BE2C (cell line): ENCODE measurements at regions not wholly inside any gene's neighbourhood (a gene's known extent, or its start where the extent isn't known, plus 50 kb on each side); places are given as distances from the start of the nearest gene placed in this dataset.

Experiments used
- DNase-seq: peaks from one replicate; pipeline ENCODE4 v3.0.0-alpha.2; 2020
- H3K27me3 ChIP-seq: fragments of 250-450 bp; sonication (Bioruptor Pico); 2 replicates; pipeline ENCODE4 v1.5.1; 2020; ENCODE audit warnings: mild to moderate bottlenecking
- H3K36me3 ChIP-seq: fragments of 250-450 bp; sonication (Bioruptor Pico); 2 replicates; pipeline ENCODE4 v1.5.1; 2020; ENCODE audit warnings: mild to moderate bottlenecking
- H3K4me1 ChIP-seq: fragments of 250-450 bp; sonication (Bioruptor Pico); 2 replicates; pipeline ENCODE4 v1.5.1; 2020
- H3K4me3 ChIP-seq: 2 replicates; pipeline ENCODE4 v1.5.1; 2011; ENCODE audit warnings: low read depth, low read length
- H3K9me3 ChIP-seq: fragments of 250-450 bp; sonication (Bioruptor Pico); 2 replicates; pipeline ENCODE4 v1.5.1; 2020
- TF ChIP-seq, protein P1 (sequence below): IDR thresholded peaks from 2 replicates; pipeline ENCODE4 v1.5.1; 2012; ENCODE audit warnings: mild to moderate bottlenecking, low read depth, low read length

DNA sequence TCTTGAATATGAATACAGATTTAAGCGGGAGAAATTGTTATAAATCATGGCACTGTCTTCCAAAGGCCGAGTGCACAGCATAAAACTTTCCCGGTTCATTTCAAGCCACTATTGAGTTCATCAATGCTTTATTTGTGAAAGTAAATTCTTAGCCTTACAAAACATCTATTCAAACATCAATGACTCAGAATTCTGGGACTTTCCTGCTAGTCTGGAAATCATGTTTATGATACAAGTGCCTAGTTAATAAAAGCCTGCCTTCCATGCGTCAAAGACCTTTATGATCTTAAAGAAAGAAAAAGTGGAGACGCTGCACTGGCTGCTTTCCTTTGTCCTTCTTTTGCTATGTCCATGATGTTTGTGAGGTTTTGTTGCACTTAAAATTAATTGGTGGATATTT is 137.7 kb downstream of the SETD4 start:
- Histone ChIP-seq H3K36me3 (no peaks in the 10 kb centered on the region), H3K27me3 (no peaks in the 10 kb centered on the region), H3K4me1 (no peaks in the 10 kb centered on the region), H3K9me3 (no peaks in the 10 kb centered on the region), H3K4me3 (no peak overlapping the region)
- no peak for DNase-seq
- TF ChIP-seq, protein P1, sequence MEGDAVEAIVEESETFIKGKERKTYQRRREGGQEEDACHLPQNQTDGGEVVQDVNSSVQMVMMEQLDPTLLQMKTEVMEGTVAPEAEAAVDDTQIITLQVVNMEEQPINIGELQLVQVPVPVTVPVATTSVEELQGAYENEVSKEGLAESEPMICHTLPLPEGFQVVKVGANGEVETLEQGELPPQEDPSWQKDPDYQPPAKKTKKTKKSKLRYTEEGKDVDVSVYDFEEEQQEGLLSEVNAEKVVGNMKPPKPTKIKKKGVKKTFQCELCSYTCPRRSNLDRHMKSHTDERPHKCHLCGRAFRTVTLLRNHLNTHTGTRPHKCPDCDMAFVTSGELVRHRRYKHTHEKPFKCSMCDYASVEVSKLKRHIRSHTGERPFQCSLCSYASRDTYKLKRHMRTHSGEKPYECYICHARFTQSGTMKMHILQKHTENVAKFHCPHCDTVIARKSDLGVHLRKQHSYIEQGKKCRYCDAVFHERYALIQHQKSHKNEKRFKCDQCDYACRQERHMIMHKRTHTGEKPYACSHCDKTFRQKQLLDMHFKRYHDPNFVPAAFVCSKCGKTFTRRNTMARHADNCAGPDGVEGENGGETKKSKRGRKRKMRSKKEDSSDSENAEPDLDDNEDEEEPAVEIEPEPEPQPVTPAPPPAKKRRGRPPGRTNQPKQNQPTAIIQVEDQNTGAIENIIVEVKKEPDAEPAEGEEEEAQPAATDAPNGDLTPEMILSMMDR = no peak

DNA sequence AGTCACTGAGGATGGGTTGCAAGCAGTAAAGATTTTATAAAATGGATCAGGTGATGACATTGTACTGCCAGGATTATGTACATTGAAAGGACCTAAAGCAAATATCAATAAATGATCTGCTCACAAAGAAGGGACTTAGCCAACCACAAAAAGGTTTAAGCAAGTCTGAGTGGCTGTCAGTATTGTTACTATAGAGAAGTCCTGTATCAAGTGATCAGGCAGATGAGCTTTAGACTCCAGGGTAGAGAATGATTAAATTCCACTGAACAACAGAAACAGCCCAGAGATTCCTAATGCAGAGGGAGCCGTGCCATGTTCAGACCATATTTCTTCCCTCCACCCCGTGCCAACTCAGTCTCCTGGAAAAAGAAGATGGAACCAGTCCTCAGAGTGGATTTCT is 138.9 kb downstream of the SETD4 start:
- no peaks in the 10 kb centered on the region for H3K4me1 ChIP-seq
- H3K9me3 ChIP-seq = no peaks in the 10 kb centered on the region
- H3K4me3 ChIP-seq = no peak overlapping the region
- no peaks in the 10 kb centered on the region for H3K27me3 ChIP-seq
- TF ChIP-seq, protein P1 = no peak
- DNase-seq = no peak
- no peaks in the 10 kb centered on the region for H3K36me3 ChIP-seq

DNA sequence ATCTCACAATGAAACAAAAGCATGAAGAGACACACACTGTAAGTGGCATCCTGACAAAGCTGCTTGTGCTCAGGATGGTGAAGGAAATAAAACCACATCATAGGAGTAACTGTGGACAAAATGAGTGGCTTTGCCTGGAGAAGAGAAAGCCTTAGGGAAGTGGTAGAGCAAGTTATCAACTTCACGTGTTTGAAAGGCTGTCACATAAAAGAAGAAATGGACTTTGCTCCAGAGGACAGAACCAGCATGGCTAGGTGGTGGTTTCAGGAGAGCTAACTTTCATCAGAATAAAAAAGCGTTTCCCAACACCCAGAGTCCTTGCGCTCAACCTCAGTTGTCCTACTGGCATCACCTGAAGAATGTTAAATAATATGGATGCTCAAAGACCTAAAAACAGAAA is 139.9 kb downstream of the SETD4 start:
- DNase-seq = no peak
- Histone ChIP-seq H3K36me3 (no peaks in the 10 kb centered on the region), H3K9me3 (no peaks in the 10 kb centered on the region), H3K4me1 (no peaks in the 10 kb centered on the region), H3K27me3 (no peaks in the 10 kb centered on the region), H3K4me3 (no peak overlapping the region)
- TF ChIP-seq, protein P1 = no peak

DNA sequence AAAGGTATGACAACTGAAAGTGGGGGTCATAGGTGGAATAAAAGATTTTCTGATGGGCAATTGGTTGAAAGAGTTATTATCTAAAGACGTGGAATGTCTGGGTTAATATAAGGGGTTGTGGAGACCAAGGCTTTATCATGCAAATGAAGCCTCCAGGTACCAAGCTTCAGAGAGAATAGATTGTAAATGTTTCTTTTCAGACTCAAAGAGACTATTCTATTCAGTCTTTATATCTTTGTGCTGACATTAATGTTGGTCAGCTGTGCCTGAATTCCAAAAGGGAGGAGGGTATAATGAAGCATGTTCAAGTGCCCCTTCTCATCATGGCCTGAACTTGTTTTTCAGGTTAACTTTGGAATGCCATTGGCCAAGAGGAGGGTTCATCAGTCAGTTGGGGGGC is 145.3 kb downstream of the SETD4 start:
- Histone ChIP-seq H3K4me3 (no peak overlapping the region), H3K36me3 (no peaks in the 10 kb centered on the region), H3K9me3 (no peaks in the 10 kb centered on the region; the same call in 1 of the 2 replicates), H3K27me3 (no peaks in the 10 kb centered on the region), H3K4me1 (no peaks in the 10 kb centered on the region)
- DNase-seq = no peak
- TF ChIP-seq, protein P1 = no peak

DNA sequence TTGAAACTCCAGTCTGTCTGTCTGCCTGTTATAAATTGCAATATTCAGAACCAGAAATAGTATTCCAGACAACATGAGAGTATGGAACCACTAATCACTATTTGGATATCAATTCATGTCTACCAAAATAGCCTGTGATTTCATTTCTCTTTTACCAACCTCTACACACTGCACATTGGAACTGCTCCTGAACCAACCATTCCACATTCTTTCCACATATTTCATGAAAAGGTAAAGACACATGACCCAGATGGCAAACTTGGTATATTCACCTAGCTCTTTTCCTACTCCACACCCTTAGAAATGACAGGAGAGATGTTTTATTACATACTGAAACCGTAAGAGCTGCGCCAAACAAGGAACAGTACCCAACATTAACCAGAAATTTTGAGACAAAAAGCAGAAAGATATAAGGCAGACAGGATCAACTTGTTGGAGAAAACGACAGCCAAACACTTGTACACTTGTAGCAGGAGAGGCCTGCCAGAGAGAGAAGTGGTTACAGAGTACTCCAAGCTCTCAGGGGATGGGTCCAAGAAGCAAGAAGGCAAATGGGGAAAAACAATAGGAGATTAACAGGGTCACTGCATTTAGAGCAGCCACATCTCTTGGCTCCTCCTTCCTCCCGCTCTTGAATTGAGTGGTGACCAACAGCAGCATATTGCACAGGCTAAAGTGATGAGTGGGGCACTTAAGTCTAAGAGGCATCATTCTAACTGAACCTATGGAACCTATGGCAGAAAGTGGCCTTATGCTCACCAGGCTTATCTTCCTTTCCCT is 148.7 kb downstream of the SETD4 start:
- no peaks in the 10 kb centered on the region; the same call in 1 of the 2 replicates for H3K9me3 ChIP-seq
- no peaks in the 10 kb centered on the region for H3K27me3 ChIP-seq
- H3K4me1 ChIP-seq = no peaks in the 10 kb centered on the region
- no peak overlapping the region for H3K4me3 ChIP-seq
- TF ChIP-seq, protein P1 = no peak
- DNase-seq = no peak
- H3K36me3 ChIP-seq = no peaks in the 10 kb centered on the region

DNA sequence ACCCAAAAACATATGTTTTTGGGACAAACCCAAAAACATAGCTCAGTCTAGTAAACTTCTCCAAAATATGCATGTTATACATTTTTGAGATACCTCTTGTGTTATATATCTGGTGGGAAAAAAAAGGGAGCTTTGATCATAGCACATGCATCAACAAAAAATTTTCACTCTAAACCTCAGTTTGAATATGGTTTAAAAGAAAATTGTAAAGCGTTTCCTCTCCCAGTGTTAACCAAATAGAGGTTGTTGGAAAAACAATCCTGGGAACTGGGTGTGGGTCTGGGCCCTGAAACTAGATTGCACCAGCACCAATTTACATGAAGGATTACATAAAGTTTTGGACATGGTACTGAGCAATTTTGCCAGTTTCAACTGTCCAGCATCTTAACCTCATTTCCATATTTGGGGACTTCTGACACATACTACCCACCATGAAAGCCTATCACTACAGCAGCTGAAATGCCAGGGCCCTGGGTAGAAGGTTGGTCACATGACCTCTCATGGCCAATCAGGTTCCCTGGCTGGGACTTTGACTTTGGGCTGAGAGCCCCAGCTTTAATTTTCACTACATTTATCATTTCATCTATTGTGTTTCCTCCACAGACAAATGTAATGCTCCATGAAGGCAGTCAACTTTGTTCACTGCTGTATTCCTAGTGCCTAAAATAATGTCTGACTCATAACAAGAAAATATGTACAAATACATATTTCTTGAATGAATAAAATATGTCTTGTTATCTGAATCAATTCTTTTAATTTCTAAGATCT is 150.7 kb downstream of the SETD4 start:
- TF ChIP-seq, protein P1 = no peak
- Histone ChIP-seq H3K4me3 (no peak overlapping the region), H3K9me3 (no peaks in the 10 kb centered on the region; the same call in 1 of the 2 replicates), H3K36me3 (no peaks in the 10 kb centered on the region), H3K4me1 (no peaks in the 10 kb centered on the region), H3K27me3 (no peaks in the 10 kb centered on the region)
- no peak for DNase-seq
